ENCODE measurements at regions not wholly inside any gene's neighbourhood (a gene's known extent, or its start where the extent isn't known, plus 50 kb on each side); places are given as distances from the start of the nearest gene placed in this dataset.

DNA sequence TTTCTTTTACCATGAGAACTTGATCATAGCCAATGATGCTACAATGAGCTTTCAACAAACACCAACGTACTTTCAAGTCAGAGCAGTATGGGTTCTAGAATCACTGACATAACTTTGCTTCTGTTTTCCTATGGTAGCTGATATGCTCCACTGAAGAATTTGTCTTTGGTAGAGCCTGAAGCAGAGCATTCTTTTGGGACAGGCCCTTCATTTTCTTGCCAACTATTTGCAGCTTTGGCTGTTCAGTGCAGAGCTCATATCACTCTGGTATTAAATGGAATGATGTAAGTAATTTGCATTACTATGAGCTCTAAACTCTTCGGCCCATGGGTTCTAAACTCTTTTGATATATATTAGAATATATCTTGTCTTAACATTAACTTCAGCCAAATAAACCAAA is 51.8 kb upstream of the APC start (continued):
- TF ChIP-seq, protein P1, sequence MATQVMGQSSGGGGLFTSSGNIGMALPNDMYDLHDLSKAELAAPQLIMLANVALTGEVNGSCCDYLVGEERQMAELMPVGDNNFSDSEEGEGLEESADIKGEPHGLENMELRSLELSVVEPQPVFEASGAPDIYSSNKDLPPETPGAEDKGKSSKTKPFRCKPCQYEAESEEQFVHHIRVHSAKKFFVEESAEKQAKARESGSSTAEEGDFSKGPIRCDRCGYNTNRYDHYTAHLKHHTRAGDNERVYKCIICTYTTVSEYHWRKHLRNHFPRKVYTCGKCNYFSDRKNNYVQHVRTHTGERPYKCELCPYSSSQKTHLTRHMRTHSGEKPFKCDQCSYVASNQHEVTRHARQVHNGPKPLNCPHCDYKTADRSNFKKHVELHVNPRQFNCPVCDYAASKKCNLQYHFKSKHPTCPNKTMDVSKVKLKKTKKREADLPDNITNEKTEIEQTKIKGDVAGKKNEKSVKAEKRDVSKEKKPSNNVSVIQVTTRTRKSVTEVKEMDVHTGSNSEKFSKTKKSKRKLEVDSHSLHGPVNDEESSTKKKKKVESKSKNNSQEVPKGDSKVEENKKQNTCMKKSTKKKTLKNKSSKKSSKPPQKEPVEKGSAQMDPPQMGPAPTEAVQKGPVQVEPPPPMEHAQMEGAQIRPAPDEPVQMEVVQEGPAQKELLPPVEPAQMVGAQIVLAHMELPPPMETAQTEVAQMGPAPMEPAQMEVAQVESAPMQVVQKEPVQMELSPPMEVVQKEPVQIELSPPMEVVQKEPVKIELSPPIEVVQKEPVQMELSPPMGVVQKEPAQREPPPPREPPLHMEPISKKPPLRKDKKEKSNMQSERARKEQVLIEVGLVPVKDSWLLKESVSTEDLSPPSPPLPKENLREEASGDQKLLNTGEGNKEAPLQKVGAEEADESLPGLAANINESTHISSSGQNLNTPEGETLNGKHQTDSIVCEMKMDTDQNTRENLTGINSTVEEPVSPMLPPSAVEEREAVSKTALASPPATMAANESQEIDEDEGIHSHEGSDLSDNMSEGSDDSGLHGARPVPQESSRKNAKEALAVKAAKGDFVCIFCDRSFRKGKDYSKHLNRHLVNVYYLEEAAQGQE (IDR thresholded peaks at IDR 0.05; ENCODE audit: unreplicated experiment): no peak
- TF ChIP-seq POLR2AphosphoS5 (IDR thresholded peaks at IDR 0.05; ENCODE audit: low read depth): no peak
- no peak for TF ChIP-seq EZH2 (IDR thresholded peaks at IDR 0.05; ENCODE audit: low read depth, unreplicated experiment)
- TF ChIP-seq ZNF331 (CRISPR knock-in tag; IDR thresholded peaks at IDR 0.05; ENCODE audit: low read depth): no peak
- no peak for TF ChIP-seq CREB1 (CRISPR knock-in tag; IDR thresholded peaks at IDR 0.05; ENCODE audit: low read depth)
- TF ChIP-seq JUNB (IDR thresholded peaks at IDR 0.05; ENCODE audit: unreplicated experiment): no peak
- TF ChIP-seq, protein P2, sequence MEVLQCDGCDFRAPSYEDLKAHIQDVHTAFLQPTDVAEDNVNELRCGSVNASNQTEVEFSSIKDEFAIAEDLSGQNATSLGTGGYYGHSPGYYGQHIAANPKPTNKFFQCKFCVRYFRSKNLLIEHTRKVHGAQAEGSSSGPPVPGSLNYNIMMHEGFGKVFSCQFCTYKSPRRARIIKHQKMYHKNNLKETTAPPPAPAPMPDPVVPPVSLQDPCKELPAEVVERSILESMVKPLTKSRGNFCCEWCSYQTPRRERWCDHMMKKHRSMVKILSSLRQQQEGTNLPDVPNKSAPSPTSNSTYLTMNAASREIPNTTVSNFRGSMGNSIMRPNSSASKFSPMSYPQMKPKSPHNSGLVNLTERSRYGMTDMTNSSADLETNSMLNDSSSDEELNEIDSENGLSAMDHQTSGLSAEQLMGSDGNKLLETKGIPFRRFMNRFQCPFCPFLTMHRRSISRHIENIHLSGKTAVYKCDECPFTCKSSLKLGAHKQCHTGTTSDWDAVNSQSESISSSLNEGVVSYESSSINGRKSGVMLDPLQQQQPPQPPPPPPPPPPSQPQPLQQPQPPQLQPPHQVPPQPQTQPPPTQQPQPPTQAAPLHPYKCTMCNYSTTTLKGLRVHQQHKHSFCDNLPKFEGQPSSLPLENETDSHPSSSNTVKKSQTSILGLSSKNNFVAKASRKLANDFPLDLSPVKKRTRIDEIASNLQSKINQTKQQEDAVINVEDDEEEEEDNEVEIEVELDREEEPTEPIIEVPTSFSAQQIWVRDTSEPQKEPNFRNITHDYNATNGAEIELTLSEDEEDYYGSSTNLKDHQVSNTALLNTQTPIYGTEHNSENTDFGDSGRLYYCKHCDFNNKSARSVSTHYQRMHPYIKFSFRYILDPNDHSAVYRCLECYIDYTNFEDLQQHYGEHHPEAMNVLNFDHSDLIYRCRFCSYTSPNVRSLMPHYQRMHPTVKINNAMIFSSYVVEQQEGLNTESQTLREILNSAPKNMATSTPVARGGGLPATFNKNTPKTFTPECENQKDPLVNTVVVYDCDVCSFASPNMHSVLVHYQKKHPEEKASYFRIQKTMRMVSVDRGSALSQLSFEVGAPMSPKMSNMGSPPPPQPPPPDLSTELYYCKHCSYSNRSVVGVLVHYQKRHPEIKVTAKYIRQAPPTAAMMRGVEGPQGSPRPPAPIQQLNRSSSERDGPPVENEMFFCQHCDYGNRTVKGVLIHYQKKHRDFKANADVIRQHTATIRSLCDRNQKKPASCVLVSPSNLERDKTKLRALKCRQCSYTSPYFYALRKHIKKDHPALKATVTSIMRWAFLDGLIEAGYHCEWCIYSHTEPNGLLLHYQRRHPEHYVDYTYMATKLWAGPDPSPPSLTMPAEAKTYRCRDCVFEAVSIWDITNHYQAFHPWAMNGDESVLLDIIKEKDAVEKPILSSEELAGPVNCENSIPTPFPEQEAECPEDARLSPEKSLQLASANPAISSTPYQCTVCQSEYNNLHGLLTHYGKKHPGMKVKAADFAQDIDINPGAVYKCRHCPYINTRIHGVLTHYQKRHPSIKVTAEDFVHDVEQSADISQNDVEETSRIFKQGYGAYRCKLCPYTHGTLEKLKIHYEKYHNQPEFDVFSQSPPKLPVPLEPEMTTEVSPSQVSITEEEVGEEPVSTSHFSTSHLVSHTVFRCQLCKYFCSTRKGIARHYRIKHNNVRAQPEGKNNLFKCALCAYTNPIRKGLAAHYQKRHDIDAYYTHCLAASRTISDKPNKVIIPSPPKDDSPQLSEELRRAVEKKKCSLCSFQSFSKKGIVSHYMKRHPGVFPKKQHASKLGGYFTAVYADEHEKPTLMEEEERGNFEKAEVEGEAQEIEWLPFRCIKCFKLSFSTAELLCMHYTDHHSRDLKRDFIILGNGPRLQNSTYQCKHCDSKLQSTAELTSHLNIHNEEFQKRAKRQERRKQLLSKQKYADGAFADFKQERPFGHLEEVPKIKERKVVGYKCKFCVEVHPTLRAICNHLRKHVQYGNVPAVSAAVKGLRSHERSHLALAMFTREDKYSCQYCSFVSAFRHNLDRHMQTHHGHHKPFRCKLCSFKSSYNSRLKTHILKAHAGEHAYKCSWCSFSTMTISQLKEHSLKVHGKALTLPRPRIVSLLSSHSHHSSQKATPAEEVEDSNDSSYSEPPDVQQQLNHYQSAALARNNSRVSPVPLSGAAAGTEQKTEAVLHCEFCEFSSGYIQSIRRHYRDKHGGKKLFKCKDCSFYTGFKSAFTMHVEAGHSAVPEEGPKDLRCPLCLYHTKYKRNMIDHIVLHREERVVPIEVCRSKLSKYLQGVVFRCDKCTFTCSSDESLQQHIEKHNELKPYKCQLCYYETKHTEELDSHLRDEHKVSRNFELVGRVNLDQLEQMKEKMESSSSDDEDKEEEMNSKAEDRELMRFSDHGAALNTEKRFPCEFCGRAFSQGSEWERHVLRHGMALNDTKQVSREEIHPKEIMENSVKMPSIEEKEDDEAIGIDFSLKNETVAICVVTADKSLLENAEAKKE (CRISPR knock-in tag; IDR thresholded peaks at IDR 0.05): no peak

Data from GM23338 (cell line).